ENCODE measurements at regions not wholly inside any gene's neighbourhood (a gene's known extent, or its start where the extent isn't known, plus 50 kb on each side); places are given as distances from the start of the nearest gene placed in this dataset.
"Not testable (repeated sequence)": the region's sequence is repeated elsewhere in the genome, so short reads cannot be mapped to it uniquely, and the experiment has no call there.

DNA sequence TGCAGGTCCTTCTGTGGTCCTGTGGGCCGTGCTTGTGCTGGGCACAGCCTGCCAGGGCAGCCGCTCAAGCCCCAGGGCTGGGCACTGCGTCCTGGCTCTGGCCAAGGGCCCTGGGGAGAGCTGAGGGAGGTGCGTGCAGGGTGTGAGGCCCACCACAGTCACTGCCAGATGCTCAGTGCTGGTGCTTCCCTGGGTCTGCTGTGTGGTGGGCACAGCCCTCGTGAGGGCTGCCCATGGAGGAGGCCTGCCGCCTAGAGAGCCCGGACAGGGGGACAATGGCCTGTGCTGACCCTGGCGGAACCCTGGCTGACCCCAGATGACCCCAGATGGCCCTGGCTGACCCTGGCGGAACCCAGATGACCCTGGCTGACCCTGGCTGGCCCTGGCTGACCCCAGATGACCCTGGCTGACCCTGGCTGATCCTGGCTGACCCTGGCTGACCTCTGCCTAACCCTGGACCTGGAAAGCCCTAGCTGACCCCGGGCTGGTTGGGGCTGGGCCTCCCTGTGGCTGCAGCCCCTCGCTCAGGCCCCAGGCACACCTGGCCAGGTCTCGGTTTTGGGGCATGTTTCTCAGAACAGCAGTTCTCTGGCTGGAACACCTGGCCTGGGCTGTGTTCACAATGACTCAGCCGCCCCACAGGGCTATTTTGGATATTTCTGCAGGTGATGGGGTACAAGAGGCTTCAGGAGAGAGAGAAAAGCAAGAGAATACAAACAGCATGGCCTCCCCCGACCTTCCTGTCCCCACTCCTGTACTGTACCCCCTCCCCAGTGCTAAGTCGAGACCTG, 55.4 kb downstream of the TMEM121 start:
- DNase-seq: no peak

DNA sequence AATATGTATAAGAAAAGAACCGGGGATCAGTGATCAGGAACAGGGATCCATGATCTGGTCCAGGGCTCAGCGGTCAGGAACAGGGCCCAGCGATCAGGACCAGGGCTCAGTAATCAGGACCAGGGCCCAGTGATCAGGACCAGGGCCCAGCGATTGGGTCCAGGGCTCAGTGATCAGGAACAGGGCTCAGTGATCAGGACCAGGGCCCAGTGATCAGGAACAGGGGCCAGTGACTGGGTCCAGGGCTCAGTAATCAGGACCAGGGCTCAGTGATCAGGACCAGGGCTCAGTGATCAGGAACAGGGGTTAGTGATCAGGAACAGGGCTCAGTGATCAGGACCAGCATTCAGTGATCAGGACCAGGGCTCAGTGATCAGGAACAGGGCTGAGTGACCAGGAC, 56.3 kb downstream of the TMEM121 start:
- DNase-seq: no peak

DNA sequence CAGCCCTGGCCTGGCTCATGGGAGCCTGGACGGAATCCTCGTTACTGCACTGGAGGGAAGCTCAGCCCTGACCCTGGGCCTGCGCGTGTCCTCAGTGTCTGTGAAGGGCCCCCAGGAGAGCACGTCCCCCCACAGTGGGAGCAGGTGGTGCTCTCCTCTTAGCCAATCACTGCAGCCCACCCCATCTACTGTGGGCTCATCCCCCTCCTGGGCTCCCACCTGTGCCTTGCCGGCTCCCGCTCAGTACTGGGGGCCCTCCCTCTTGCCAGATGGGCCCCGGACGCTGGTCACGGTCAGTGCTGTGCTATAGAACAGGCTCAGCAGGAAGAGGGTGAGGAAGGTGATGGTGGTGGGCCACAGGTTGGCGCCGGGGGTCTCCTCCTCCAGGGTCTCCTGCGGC, 57.5 kb downstream of the TMEM121 start:
- DNase-seq: not testable (repeated sequence)

DNA sequence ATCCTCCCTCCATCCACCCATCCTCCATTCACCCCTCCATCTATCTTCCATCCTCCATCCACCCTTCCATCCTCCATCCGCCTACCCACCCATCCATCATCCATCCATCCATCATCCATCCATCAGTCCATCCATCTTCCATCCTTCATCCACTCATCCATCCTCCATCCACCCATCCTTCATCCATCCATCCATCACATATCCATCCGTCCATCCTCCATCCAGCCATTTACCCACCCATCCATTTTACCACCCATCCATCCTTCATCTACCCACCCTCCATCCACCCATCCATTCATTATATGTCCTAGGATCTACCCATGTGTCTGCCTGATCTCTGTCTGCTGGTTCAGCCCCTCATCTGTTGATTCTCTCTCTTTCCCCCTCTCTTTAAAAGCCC, 58.9 kb downstream of the TMEM121 start:
- not testable (repeated sequence) for DNase-seq

DNA sequence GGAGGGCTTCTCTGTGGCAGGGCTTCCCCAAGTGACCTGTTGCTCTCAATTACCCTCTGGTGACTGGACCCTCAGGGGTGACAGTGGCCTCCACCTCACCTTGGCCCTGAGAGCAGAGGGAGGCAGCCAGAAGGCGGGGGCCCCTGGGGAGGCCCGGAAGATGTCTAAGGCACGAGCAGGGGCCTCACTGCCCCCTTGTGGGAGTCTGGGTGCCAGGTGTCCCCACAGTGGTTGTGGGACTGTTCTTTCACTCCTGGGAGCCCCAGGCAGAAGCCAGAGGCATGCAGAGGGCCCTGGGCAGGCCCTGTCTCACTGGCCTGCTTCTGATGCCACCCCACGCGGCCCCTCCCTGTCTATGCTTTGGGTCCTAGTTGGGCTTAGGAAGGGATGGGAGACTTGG, 59.3 kb downstream of the TMEM121 start:
- not testable (repeated sequence) for DNase-seq

DNA sequence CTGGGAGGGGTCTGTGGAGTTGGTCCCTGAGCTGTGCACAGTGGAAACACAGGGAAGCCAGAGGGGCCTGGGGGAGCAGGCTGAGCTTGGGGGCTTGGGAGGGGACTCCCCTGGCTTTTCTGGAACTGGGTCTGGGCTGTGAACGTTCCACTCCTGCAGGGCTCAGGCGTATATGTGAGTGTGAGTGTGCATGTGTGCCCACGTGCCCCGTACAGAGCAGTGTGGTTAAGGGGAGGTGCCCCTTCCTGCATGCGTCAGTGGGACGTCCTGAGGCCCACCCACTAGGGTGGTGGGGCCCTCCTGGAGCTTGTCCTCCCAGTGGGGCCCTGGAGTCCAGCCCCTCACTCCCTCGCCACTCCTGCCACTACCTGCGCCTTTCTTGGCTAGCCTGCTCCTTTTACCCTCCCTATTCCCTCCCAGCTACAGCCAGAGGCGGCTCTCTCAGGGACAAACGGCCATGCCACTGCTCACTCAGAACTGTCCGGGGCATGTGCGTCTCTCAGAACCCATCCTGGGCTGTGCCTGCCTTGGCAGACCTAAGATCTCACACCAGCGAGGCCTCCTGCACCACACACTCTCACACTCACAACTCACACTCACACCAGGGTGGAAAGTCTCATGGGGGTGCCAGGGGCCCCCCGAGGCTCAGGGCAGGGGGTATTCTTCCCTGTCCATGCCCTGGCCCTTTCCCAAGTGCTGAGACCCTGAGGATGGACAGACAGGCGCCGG, 59.9 kb downstream of the TMEM121 start:
- DNase-seq: not testable (repeated sequence)

DNA sequence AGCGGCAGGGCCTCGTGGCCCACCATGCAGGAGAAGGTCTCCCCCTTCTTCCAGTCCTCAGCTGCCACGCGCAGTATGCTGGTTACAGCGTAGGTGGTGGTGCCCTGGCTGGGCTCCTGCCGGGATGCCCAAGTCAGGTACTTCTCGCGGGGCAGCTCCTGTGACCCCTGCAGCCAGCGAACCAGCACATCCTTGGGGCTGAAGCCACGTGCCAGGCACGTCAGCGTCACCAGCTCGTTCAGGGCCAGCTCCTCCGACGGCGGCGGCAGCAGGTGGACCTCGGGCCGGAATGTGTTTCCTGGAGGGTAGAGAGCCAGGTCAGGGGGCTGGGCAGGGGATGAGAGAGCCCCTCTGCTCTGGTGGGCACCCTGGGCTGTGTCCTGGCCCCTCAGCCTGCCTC, 60.7 kb downstream of the TMEM121 start:
- DNase-seq: not testable (repeated sequence)

DNA sequence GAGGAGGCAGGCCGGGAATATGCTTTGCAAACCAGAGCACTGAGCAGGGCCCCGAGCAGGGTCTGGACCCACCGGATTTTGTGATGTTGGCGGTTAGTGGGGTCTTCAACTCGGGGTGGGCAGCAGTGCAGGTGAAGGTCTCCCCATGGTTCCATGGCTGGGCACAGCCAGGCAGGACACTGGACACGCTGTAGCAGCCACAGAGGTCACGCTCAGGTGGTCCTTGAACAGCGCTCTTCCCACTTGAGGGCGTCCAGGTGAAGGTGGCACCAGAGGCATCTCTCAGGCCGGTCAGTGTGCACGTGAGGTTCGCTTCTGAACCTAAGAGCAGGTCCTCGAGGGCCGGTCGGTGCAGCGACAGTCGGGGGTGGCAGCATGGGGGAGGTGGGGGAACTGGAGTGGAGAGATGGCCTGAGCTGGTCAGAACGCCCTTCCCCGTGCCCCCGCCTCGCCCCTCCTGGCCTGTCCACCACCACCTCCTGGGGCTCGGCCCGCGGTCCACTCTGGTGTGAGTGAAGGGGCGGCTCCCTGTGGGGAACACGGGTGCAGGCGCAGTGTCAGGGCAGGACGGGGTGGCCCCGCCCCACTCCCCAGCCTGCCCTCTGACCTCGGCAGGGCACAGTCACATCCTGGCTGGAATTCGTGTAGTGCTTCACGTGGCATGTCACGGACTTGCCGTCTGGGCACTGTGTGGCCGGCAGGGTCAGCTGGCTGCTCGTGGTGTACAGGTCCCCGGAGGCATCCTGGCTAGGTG, 61.3 kb downstream of the TMEM121 start:
- DNase-seq: not testable (repeated sequence)

DNA sequence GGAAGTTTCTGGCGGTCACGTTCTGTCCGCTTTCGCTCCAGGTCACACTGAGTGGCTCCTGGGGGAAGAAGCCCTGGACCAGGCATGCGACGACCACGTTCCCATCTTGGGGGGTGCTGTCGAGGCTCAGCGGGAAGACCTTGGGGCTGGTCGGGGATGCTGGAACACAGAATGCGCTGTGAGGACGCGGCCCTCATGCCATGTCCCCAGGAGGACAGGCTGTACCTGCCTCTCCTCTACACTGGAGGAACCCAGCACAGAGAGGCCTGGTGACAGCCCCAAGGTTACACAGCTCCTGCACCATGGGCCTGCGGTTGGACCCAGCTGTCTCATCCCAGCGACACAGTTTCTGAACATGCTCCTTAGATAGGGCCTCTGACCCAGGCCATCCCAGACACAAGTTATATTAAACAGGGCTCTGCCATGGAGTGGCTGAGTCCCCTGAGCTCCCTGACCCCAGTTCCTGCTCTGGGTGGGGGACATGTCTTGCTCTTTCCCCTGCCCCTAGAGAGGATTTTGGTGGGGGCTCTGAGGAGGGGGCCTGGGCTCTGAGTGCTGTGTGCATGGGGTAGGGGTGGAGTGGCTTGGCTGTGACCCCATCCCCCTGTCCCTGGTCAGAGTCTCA, 62.0 kb downstream of the TMEM121 start:
- DNase-seq: no peak

DNA sequence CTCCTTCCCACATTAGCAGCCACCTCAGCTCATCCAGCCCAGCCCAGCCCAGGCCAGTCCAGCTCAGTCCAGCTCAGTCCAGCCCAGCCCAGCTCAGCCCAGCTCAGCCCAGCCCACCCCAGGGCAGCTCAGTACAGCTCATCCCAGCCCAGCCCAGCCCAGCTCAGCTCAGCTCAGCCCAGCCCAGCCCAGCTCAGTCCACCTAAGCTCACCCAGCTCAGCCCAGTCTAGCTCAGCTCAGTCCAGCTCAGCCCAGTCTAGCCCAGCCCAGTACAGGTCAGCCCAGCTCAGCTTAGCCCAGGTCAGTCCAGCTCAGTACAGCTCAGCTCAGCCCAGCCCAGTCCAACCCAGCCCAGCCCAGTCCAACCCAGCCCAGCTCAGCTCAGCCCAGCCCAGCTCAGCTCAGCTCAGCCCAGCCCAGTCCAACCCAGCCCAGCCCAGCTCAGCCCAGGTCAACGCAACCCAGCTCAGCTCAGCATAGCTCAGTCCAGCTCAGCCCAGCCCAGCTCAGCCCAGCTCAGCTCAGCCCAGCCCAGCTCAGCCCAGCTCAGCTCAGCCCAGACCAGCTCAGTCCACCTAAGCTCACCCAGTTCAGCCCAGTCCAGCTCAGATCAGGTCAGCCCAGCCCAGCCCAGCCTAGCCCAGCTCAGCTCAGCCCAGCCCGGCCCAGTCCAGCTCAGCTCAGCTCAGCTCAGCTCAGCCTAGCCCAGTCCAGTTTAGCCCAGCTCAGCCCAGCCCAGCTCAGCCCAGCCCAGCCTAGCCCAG, 63.0 kb downstream of the TMEM121 start:
- no peak for DNase-seq

DNA sequence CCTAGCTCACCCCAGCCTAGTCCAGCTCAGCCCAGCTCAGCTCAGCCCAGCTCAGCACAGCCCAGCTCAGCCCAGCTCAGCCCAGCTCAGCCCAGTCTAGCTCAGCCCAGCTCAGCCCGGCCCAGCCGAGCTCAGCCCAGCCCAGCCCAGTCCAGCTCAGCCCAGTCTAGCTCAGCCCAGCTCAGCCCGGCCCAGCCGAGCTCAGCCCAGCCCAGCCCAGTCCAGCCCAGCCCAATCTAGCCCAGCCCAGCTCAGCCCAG, 63.5 kb downstream of the TMEM121 start:
- not testable (repeated sequence) for DNase-seq

DNA sequence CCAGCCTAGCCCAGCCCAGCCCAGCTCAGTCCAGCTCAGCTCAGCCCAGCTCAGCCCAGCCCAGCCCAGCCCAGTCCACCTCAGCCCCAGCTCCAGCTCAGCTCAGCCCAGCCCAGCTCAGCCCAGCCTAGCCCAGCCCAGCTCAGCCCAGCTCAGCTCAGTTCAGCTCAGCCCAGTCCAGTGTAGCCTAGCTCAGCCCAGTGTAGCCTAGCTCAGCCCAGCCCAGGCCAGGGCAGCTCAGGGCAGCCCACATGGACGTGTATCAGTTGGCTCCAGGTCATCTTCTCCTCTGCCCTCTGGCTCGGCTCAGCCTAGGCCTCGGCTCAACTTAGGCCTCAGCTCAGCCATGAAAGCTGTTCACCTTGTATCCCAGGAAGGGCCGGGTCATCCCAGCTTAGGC, 64.7 kb downstream of the TMEM121 start:
- no peak for DNase-seq

DNA sequence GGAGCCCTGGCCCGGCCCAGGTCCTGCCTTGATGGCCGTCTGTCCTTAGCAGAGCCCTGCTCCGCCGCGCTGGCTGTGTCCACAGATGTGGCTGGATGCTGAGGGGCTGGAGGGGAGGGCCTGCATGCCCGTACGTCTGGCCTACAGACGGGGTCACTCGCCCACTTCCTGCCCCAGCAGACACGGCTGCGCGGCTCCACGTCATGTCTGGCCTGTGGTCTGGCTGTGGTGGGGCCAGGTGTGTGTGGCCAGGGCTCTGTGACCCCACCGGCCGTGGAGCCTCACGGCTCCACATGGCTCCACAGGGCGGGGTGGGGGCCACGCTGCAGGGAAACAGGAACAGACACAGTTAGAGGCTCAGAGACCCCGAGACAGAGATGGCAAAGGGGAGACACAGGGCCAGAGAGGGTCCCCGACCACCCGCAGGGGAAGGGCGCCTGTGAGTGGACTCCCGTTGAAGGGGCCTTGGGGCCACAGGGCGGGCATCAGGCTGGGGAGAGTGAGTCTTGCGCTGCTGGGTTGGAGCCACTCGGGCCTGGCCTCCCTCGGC, 65.5 kb downstream of the TMEM121 start:
- not testable (repeated sequence) for DNase-seq

DNA sequence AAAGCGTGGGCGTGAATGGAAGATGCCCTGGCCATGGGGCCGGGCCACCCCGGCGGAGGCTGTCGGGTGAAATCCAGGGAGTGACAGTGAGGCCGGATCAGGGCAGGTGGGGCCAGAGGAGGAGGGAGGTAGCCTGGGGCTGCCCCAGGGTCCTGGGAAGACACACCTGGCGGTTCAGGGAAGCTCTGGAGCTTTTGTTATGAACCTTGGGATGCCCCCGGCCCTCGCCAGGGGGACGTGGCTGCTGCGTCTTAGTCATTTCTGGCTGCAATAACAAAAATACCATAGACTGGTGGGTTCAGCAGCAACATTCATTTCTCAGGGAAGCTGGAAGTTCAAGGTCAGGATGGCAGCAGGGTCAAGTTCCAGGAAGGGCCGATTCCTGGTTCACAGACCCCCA, 66.3 kb downstream of the TMEM121 start:
- DNase-seq: not testable (repeated sequence)

DNA sequence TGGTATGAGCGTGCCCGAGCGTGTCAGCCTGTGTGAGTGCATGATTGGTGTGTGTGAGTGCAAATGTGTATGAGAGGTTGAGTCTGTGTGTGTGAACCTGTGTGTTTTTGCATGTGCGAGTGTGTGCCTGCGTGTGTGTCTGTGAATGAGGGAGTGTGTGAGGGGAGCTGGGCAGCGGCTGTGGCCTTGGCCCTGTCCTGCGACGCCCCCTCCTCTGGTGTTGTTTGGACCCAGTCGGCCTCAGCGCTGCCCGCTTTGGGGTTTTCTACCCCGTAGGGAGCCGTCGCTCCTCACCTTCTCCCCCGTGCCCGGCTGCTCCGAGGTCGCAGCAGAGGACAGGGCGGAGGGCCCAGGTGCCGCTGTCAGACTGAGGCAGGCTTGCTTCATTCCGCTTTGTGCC, 69.0 kb downstream of the TMEM121 start:
- not testable (repeated sequence) for DNase-seq

DNA sequence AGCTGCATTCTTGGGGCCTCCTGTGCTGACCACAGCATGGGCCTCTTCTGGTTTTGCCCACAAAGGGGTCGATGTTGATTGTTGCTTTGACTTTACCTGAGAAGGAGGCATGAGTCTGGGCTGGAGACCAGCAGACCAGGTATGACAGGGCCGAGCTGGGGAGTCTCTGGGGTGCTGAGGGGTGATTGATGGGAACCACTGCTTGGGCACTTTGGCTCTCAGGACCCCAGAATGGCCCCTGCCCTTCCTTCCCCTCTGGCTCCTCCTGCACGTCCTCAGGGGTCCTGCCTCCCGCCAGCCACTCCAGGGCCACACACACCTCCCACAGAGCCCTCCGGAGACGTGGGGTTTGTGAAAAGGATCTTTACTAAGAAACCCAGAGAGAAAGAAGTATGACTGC, 70.0 kb downstream of the TMEM121 start:
- not testable (repeated sequence) for DNase-seq

DNA sequence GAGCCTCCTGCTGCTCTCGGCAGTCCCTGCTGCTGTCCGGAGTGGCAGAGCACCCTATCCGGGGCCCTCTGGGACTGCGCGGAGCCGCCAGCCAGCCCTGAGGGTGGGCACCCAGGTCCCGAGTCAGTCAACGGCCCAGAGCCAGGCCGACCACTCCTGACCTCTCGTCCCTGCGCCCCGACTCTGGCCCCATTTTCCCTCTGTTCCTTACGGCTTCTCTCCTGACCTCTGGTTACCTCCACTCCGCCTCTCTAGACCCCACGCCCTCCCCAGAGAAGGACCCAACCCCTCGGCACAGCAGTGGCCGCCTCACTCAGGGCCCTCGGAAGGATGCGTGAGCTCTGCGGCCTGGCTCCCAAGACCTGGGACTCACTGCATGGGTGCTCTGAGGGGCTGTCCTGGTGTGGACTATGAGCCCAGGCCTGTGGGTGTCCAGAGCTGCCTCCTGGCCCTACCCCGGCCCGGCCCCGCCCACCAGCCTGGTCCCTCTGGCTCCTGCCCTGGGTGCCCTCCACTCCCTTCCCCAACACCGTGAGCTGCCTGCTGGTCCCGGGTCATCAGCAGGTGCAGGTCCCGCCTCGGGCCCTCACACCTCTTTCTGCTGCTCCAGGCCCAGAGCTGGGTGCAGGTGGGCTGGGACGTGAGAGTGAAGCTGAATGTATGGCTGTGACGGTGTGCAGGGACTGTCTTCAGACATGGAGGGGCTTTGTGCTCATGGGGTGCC, 71.8 kb downstream of the TMEM121 start:
- not testable (repeated sequence) for DNase-seq

DNA sequence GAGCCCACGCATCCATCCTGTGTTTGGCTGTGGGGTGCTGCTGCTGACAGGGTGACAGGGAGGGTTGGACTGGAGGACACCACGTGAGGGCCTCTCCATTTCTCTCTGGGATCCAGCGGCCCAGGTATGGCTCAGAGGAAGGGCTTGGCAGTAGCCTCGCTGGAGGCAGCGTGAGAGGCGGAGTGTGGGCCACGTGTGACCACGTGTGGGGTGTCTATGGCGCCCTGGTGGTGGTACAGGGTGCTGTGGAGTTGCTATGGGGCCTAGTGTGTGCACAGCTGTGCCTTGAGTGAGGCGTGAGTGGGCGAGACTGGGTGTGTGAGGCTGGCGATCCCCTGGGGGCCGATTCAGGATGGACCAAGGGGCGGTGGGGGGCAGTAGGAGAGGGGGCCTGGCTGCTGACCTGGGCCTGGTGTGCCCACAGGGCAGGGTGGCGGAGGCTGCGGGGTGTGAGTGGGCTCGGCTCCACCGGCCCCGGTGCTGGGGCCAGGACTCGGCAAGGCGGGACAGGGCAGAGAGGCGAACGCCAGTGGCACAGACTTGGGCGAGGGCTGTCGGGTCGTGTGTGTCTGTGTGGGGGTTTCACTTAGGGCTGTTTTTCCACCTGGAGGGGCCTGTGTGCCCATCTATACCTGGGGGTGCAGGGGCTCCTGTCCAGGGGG, 72.7 kb downstream of the TMEM121 start:
- DNase-seq: not testable (repeated sequence)

DNA sequence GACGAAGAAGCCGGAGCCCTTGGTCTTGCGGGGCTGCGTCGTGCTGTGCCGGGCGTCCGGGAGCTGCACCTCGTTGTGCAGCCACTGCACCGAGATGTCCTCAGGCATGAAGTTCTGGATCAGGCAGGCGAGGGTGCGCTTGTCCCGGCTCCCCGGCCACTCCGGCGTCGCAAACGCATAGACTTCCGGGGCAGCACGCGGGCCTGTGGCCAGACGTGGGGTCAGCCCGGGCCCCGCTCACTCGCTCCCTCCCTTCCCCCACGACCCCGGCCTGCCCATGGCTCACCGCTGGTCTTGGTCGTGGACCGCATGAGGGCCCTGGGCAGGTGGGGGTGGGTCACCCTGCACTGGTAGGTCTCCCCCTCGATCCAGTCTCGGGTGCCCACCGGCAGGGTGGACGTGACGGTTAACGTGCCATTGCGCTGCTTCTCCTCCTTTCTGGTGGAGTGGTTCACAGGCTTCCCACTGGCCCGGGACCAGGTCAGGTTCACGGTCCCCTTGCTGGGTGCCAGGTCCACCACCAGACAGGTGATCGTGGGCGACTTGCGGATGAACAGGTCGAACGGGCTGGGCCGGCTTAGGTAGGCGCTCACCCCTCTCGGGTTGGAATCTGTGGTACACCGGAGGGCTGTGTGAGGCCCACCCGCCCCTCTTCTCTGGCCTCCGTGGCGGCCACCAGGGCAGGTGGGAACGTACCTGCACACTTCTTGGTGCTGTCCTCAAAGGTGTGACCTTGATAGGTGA, 74.0 kb downstream of the TMEM121 start:
- not testable (repeated sequence) for DNase-seq

DNA sequence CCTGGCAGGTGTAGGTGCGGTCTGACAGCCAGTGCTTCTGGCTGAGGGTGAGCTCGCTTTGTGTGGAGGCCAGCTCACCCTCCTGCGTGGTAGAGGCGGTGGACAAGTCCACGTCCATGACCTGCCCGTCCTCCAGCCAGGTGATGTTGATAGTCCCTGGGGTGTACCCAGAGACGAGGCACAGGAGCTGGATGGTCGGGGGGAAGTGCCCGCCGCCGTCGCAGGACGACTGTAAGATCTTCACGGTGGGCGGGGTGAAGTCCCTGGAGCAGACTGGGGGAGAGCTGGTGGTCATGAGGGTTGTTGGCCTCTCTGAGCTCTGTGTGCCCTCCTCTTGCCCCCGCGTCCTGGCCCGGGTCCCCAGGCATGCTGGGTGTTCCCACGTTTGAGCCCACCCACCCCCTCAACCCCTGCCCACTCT, 74.6 kb downstream of the TMEM121 start:
- DNase-seq: no peak

Measured in NCI-H1930 (cell line).